Activated CD4-positive, alpha-beta T cell treated with anti-CD3 and anti-CD28 coated beads, Interleukin-2, amount 50 U/mL, for 48 hours (primary cell): ENCODE measurements at regions not wholly inside any gene's neighbourhood (a gene's known extent, or its start where the extent isn't known, plus 50 kb on each side); places are given as distances from the start of the nearest gene placed in this dataset.

ENCODE experiments used
- DNase-seq, 2 experiments: peaks; one replicate each; pipeline ENCODE4 v3.0.0-alpha.2; 2020

- DNase-seq = peak in 1 of 2 experiments; percentile 11
Measured at GRCh38 chr6:156028335-156029131, 572.9 kb upstream of the NOX3 start.

- DNase-seq = no peak
Measured at GRCh38 chr6:156027248-156027626, 571.6 kb upstream of the NOX3 start.

GRCh38 chr6:156026486-156027247 is 571.0 kb upstream of the NOX3 start:
- DNase-seq = no peak

GRCh38 chr6:156024339-156024738 is 568.7 kb upstream of the NOX3 start:
- no peak for DNase-seq

- no peak for DNase-seq
Measured at GRCh38 chr6:156021746-156022396, 566.2 kb upstream of the NOX3 start.

- no peak for DNase-seq
Measured at GRCh38 chr6:156017838-156018237, 562.2 kb upstream of the NOX3 start.

- no peak for DNase-seq
Measured at GRCh38 chr6:156016186-156016976, 560.7 kb upstream of the NOX3 start.

- no peak for DNase-seq
Measured at GRCh38 chr6:156013155-156013554, 557.5 kb upstream of the NOX3 start.

GRCh38 chr6:156009656-156010055 is 554.0 kb upstream of the NOX3 start:
- no peak for DNase-seq

- no peak for DNase-seq
Measured at GRCh38 chr6:156004796-156005195, 549.2 kb upstream of the NOX3 start.

GRCh38 chr6:155996151-155996550 is 540.5 kb upstream of the NOX3 start:
- DNase-seq = no peak

- no peak for DNase-seq
Measured at GRCh38 chr6:155995281-155995680, 539.6 kb upstream of the NOX3 start.

- no peak for DNase-seq
Measured at GRCh38 chr6:155994086-155994485, 538.4 kb upstream of the NOX3 start.

- DNase-seq = no peak
Measured at GRCh38 chr6:155993240-155993639, 537.6 kb upstream of the NOX3 start.

- DNase-seq = no peak
Measured at GRCh38 chr6:155985660-155986138, 530.1 kb upstream of the NOX3 start.

GRCh38 chr6:155980768-155981079 is 525.1 kb upstream of the NOX3 start:
- no peak for DNase-seq

- DNase-seq = no peak
Measured at GRCh38 chr6:155980014-155980767, 524.6 kb upstream of the NOX3 start.

GRCh38 chr6:155975506-155975905 is 519.9 kb upstream of the NOX3 start:
- DNase-seq = no peak

GRCh38 chr6:155974811-155975323 is 519.2 kb upstream of the NOX3 start:
- DNase-seq = no peak

- DNase-seq = no peak
Measured at GRCh38 chr6:155974359-155974758, 518.7 kb upstream of the NOX3 start.

- DNase-seq = no peak
Measured at GRCh38 chr6:155970876-155971708, 515.5 kb upstream of the NOX3 start.
